IMR-90 (cell line): ENCODE measurements at regions not wholly inside any gene's neighbourhood (a gene's known extent, or its start where the extent isn't known, plus 50 kb on each side); places are given as distances from the start of the nearest gene placed in this dataset.

Experiments
- ATAC-seq: fragments of 200-7000 bp; cut with Tn5 transposase; 2 replicates; pipeline ENCODE4 v1.9.1; 2020; ENCODE audit warnings: low read depth, mild to moderate bottlenecking, moderate library complexity
- BruUV-seq: library from RNA; stranded (reverse); fragments of 400-500 nt; replicated peaks from 2 replicates; lab custom pipeline; 2021; lab: Mats Ljungman, UMichigan
- CTCF ChIA-PET: fragments of 300-600 bp; formaldehyde crosslinking; extraction: SDS; loops from one replicate; lab custom pipeline; 2021; ENCODE audit warnings: antibody characterized with exemption; lab: Yijun Ruan, JAX
- POLR2A ChIA-PET: fragments of 300-600 bp; sonication (Branson Sonifier 250); formaldehyde crosslinking; loops from one replicate; lab custom pipeline; 2022; ENCODE audit warnings: antibody characterized with exemption; ENCODE audit not compliant: unreplicated experiment; lab: Charles Lee
- DNase-seq: peaks from one replicate; pipeline ENCODE4 v3.0.0; 2013
- H2AFZ ChIP-seq: replicated peaks from 2 replicates; pipeline ENCODE3; 2013; ENCODE audit warnings: low read length, mild to moderate bottlenecking; ENCODE audit not compliant: poor library complexity
- H2AK5ac ChIP-seq: 2 replicates; pipeline ENCODE4 v1.6.1; 2013; ENCODE audit warnings: low read depth, low read length, inconsistent platforms
- H2AK9ac ChIP-seq: replicated peaks from 2 replicates; pipeline ENCODE3; 2013; ENCODE audit warnings: mild to moderate bottlenecking, low read depth, low read length, moderate library complexity; ENCODE audit not compliant: poor library complexity
- H2BK120ac ChIP-seq: 2 replicates; pipeline ENCODE4 v1.6.1; 2013; ENCODE audit warnings: low read depth, low read length, inconsistent platforms
- H2BK15ac ChIP-seq: 3 replicates; pipeline ENCODE4 v1.6.1; 2013; ENCODE audit warnings: low read depth, low read length, inconsistent platforms
- H2BK20ac ChIP-seq: 2 replicates; pipeline ENCODE4 v1.6.1; 2013; ENCODE audit warnings: low read depth, mild to moderate bottlenecking, inconsistent platforms, low read length, moderate library complexity
- H2BK5ac ChIP-seq: 2 replicates; pipeline ENCODE4 v1.6.1; 2013; ENCODE audit warnings: mild to moderate bottlenecking, low read depth, low read length, inconsistent platforms; ENCODE audit not compliant: poor library complexity, severe bottlenecking
- H3K14ac ChIP-seq: replicated peaks from 2 replicates; pipeline ENCODE4 v1.6.1; 2013; ENCODE audit warnings: low read depth, low read length, inconsistent platforms
- H3K18ac ChIP-seq: 2 replicates; pipeline ENCODE4 v1.6.1; 2013; ENCODE audit warnings: low read depth, low read length, control low read depth
- H3K23ac ChIP-seq: 2 replicates; pipeline ENCODE4 v1.6.1; 2013; ENCODE audit warnings: low read depth, low read length, inconsistent platforms
- H3K27ac ChIP-seq: 2 replicates; pipeline ENCODE4 v1.5.1; 2013; ENCODE audit warnings: mild to moderate bottlenecking, control low read depth, low read length; ENCODE audit not compliant: insufficient read depth
- H3K27me3 ChIP-seq: 2 replicates; pipeline ENCODE4 v1.6.1; 2013; ENCODE audit warnings: low read length; ENCODE audit not compliant: control insufficient read depth, insufficient read depth
- H3K36me3 ChIP-seq: 2 replicates; pipeline ENCODE4 v1.6.1; 2013; ENCODE audit warnings: low read length, mixed read lengths; ENCODE audit not compliant: control insufficient read depth, insufficient read depth
- H3K4ac ChIP-seq: 2 replicates; pipeline ENCODE4 v1.6.1; 2013; ENCODE audit warnings: low read depth, low read length, inconsistent platforms
- H3K4me1 ChIP-seq: 2 replicates; pipeline ENCODE4 v1.6.1; 2013; ENCODE audit warnings: low read length, mixed read lengths; ENCODE audit not compliant: control insufficient read depth, insufficient read depth
- H3K4me2 ChIP-seq: 2 replicates; pipeline ENCODE4 v1.6.1; 2013; ENCODE audit warnings: low read depth, mild to moderate bottlenecking, control low read depth, low read length, moderate library complexity
- H3K4me3 ChIP-seq: 2 replicates; pipeline ENCODE4 v1.5.1; 2013; ENCODE audit warnings: low read depth, mild to moderate bottlenecking, control low read depth, low read length, moderate library complexity; ENCODE audit not compliant: insufficient read depth
- H3K56ac ChIP-seq: 2 replicates; pipeline ENCODE4 v1.6.1; 2013; ENCODE audit warnings: low read length, inconsistent platforms; ENCODE audit not compliant: insufficient read depth; ENCODE audit errors: extremely low read depth
- H3K79me1 ChIP-seq, 2 experiments: 2 replicates each; pipeline ENCODE4 v1.6.1; 2013; ENCODE audit warnings: low read length in 2 of 2, inconsistent platforms in 1 of 2, low read depth in 1 of 2
- H3K9ac ChIP-seq: 2 replicates; pipeline ENCODE4 v1.6.1; 2013; ENCODE audit warnings: low read depth, low read length, control low read depth
- H3K9me1 ChIP-seq: 2 replicates; pipeline ENCODE4 v1.6.1; 2013; ENCODE audit warnings: low read length, inconsistent platforms; ENCODE audit not compliant: insufficient read depth
- H3K9me3 ChIP-seq: 2 replicates; pipeline ENCODE4 v1.6.1; 2013; ENCODE audit warnings: low read length; ENCODE audit not compliant: control insufficient read depth, insufficient read depth
- H4K20me1 ChIP-seq: 2 replicates; pipeline ENCODE4 v1.6.1; 2013; ENCODE audit warnings: low read length, inconsistent platforms; ENCODE audit not compliant: insufficient read depth
- H4K5ac ChIP-seq: 2 replicates; pipeline ENCODE4 v1.6.1; 2013; ENCODE audit warnings: mild to moderate bottlenecking, low read depth, low read length, control low read depth
- H4K8ac ChIP-seq, 2 experiments: 2 replicates each; pipeline ENCODE4 v1.6.1; 2013; ENCODE audit warnings: low read depth in 2 of 2, low read length in 2 of 2, control low read depth in 1 of 2, inconsistent platforms in 1 of 2
- H4K91ac ChIP-seq: 2 replicates; pipeline ENCODE4 v1.6.1; 2013; ENCODE audit warnings: low read depth, low read length, inconsistent platforms; ENCODE audit not compliant: insufficient read depth
- RAD21 ChIP-seq: IDR thresholded peaks from 2 replicates; pipeline ENCODE4 v1.6.1; 2012; ENCODE audit warnings: low read length, improper control_type of control experiment
- WGBS, 2 experiments: methylation state at CpG; one replicate each; pipeline versions ENCODE4 v1.1.5 to v1.1.7; 2013; ENCODE audit warnings: missing lambda C conversion rate in 2 of 2; ENCODE audit not compliant: insufficient read length in 1 of 2; ENCODE audit errors: extremely low coverage in 2 of 2; 5-methylcytosine and 5-hydroxymethylcytosine counted together
- dilution Hi-C: fragments of 300-500 bp; cut with HindIII; formaldehyde crosslinking; loops from one replicate; pipeline ENCODE4 v1.14.3; 2018; ENCODE audit warnings: low sequenced_read_pairs; ENCODE audit not compliant: unreplicated experiment
- in situ Hi-C: fragments of 300-500 bp; cut with MboI; formaldehyde crosslinking; loops from 3 replicates; pipeline ENCODE4 v1.14.3; 2019; ENCODE audit warnings: low sequenced_read_pairs, inconsistent platforms, mixed read lengths
- intact Hi-C: fragments of 100-400 bp; cut with micrococcal nuclease; formaldehyde crosslinking; loops from 2 replicates; pipeline ENCODE4 v1.10.0; 2022
- TF ChIP-seq, protein P1 (sequence below): fragments of 150-350 bp; IDR thresholded peaks from 2 replicates; pipeline ENCODE4 v1.6.1; 2017; ENCODE audit warnings: mild to moderate bottlenecking, antibody characterized with exemption, low read length, low read depth

DNA sequence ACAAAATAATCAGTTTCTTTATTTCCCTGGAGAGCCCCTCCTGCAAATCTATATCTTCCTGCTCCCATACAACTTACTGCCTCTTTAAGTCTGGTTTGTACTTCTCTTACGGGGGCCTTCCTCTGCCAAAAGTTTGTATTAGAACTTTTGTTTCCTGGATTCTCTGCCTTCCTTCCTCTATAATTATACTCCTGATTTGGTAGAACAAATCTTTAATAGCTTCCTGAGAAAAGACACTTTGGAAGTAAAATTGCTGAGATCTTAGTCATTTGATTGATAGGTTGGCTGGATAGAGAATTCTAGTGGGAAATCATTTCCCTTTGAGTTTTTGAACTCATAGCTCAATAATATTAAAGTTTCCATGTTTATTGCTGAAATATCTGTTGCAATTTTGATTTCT, 499.2 kb downstream of the RAB38 start:
- Histone ChIP-seq H2AFZ (no peak overlapping the region), H3K79me1 (no peaks in the 10 kb centered on the region), H3K9ac (no peak overlapping the region), H3K4me3 (no peak overlapping the region), H2AK9ac (no peak overlapping the region), H2BK15ac (no peak overlapping the region), H2BK5ac (no peak overlapping the region), H2BK120ac (no peak overlapping the region), H3K27me3 (no peaks in the 10 kb centered on the region), H3K18ac (no peak overlapping the region), H4K20me1 (no peaks in the 10 kb centered on the region), H3K23ac (no peak overlapping the region), H3K9me1 (no peaks in the 10 kb centered on the region), H3K4me2 (no peak overlapping the region), H4K5ac (no peak overlapping the region), H3K14ac (no peak overlapping the region), H3K27ac (no peak overlapping the region), H2AK5ac (no peak overlapping the region), H3K4ac (no peak overlapping the region), H3K4me1 (no peaks in the 10 kb centered on the region), H3K36me3 (no peaks in the 10 kb centered on the region), H4K8ac (no peak overlapping the region), H4K91ac (no peak overlapping the region), H3K9me3 (no peaks in the 10 kb centered on the region), H3K56ac (no peak overlapping the region), H2BK20ac (no peak overlapping the region)
- no peak for DNase-seq
- intact Hi-C loops: no loop called here
- no peak for TF ChIP-seq RAD21
- TF ChIP-seq, protein P1, sequence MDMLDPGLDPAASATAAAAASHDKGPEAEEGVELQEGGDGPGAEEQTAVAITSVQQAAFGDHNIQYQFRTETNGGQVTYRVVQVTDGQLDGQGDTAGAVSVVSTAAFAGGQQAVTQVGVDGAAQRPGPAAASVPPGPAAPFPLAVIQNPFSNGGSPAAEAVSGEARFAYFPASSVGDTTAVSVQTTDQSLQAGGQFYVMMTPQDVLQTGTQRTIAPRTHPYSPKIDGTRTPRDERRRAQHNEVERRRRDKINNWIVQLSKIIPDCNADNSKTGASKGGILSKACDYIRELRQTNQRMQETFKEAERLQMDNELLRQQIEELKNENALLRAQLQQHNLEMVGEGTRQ: no peak
- POLR2A ChIA-PET: no interaction called here
- no TSS peak for BruUV-seq
- in situ Hi-C loops: no loop called here
- no CpG with 5 or more reads among the region's 1 CpG for WGBS, 2 experiments
- dilution Hi-C loops: no loop called here
- CTCF ChIA-PET: no interaction called here
- no peak for ATAC-seq
